ENCODE measurements at regions not wholly inside any gene's neighbourhood (a gene's known extent, or its start where the extent isn't known, plus 50 kb on each side); places are given as distances from the start of the nearest gene placed in this dataset.
"Not testable (repeated sequence)": the region's sequence is repeated elsewhere in the genome, so short reads cannot be mapped to it uniquely, and the experiment has no call there.

DNA sequence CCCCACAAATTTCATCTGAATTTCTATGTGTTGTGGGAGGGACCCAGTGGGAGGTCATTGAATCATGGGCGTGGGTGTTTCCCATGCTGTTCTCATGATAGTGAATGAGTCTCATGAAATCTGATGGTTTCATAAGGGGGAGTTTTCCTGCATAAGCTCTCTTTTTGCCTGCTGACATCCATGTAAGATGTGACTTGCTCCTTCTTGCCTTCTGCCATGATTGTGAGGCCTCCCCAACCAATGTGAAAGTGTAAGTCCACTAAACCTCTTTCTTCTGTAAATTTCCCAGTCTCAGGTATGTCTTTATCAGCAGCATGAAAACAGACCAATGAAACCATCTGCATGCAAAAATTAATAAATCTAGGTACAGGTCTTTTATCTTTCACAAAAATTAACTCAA is 331.8 kb upstream of the GJE1 start:
- intact Hi-C loops (cut with DNase I) = not testable (repeated sequence)

DNA sequence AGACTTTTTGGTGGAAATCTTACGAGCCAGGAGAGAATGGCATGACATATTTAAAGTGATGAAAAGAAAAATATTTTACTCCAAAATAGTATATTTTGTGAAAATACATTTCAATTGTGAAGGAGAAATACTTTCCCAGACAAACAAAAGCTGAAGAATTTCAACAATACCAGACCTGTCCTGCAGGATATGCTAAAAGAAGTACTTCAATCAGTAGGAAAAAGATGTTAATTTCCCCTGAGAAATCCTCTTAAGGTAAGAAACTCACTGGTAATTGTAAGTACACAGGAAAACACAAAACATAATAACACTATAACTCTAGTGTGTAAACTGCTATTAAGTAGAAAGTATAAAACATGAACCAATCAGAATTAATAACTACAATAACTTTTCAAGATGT is 341.8 kb upstream of the GJE1 start:
- no peak for DNase-seq
- intact Hi-C loops (cut with DNase I) = no loop called here

More for the DNA sequence above, 331.8 kb upstream of the GJE1 start:
- not testable (repeated sequence) for DNase-seq

DNA sequence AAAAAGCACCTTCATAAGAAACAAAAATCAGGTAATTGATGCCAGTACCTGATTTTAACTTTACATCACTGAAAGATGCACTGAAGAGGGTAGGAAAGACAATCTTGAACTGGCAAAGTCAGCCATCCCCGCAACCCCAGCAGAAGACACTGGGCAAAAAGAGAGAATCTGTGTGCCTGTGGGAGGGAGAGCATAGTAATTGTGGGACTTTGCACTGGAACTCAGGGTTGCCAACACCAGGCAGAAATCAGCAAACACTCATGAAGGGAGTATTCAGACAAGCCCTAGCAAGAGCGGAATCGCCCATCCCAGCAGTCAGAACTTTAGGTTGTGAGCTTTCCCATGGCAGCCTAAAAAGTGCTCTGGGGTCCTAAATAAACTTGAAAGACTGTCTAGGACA is 344.6 kb upstream of the GJE1 start:
- intact Hi-C loops (cut with DNase I) = no loop called here
- no peak for DNase-seq

DNA sequence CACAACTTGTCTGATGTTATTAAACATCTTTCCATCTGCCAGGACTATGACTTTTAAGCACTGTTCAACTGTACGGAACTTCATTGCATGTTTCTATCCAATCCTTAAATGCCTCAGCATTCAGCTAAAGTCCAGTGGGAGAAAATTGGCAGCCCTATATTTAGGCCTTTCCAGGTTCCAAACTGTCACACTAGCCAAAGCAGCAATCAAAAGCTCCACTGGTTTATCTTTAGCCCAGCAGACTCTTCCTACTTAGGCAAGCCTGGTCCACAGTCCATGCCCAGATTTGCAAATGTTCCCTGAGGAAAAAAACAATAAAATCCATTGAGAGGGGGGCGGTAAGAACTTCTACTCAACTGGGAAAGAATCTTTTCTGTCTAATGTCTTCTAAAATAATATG is 349.1 kb upstream of the GJE1 start:
- intact Hi-C loops (cut with DNase I) = no loop called here

DNA sequence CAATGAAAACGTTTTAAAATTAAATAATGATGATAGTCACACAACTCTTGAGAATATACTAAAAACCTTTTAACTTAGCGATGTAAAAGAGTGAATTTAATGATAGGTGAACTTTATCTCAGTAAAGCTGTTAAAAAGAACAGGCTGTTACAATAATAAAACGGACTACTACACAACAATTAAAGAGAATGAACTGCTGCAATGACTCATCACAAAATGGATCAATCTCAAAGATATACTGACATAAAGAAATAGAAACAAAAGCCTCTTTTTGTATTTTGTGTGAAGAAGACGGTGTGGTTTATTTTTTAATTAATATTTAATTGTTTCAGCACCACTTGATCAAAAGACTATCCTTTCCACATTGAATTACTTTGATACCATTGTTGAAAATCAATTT is 352.4 kb upstream of the GJE1 start:
- intact Hi-C loops (cut with DNase I) = no loop called here

More for the DNA sequence above, 349.1 kb upstream of the GJE1 start:
- DNase-seq = no peak

DNA sequence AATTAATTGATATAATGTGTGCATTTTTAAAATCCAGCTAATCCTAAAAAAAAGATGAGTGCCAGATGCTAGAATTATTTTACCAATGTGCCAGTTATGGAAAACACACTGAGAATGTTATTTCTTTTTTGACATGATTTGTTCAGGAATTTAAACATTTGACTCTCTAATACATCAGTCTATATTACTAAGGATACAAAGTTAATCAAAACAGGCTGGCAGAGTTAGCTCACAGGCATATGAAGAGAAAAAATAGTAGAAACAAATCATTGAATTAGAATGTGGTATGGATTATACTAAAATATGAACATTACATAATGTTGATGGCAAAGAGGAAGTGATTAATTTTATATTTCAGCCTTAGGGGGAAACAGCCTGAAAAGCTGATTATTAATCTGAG is 368.3 kb upstream of the GJE1 start:
- intact Hi-C loops (cut with DNase I) = no loop called here
- no peak for DNase-seq

More for the DNA sequence above, 352.4 kb upstream of the GJE1 start:
- no peak for DNase-seq

DNA sequence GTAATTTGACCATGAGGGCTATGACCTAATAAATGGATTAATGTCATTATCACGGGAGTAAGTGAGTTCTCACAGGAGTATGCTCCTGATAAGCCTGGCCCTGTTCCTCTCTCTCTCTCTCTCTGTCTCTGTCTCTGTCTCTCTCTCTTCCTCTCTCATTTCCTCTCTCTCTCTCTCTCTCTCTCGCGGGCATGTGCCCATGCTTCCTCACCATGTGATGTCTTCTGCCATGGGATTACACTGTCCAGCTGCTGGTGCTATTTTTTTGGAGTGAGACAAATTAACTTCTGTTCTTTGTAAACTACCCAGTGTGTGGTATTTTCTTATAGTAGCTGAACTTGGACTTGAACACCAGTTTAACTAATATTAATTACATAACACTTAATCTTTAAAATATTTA is 374.3 kb upstream of the GJE1 start:
- intact Hi-C loops (cut with DNase I) = no loop called here
- DNase-seq = no peak

DNA sequence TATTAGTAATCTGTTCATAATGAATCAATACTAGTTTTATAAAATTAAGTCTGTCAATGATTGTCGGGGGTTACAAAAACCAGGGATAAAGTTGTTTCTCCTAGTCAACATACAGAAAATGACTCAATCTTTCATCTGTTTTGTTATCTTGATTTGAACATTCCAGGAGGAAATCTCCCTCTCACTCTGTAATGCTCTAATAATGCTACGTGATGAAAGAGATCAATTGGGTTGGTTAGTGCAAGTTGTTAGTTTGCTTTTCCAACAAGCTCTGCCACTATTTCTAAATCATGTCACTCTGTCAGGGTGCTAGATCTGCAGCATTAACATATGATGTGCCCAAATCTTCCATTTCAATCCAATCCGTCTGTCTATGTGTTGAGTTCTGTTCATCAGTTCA is 379.5 kb upstream of the GJE1 start:
- no peak for DNase-seq
- intact Hi-C loops (cut with DNase I) = no loop called here

DNA sequence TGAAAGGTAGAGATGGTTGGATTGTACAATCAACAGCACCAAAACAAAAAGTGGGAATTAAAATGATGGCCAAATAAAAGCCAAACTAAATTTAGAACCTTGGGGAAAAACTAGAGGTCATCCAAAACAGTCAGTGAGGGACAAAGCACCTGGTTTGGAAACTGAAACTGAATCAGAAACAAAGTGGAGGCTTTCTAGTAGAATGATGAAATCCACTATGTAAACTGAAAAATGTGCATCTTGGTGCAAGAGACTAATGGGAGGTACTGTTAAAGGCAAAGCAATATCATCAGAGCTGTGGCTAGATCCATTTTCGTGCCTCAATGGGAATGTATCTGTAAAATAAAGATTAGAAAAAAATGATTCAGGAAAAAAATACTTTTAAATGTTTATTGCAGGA is 380.0 kb upstream of the GJE1 start:
- intact Hi-C loops (cut with DNase I) = no loop called here

DNA sequence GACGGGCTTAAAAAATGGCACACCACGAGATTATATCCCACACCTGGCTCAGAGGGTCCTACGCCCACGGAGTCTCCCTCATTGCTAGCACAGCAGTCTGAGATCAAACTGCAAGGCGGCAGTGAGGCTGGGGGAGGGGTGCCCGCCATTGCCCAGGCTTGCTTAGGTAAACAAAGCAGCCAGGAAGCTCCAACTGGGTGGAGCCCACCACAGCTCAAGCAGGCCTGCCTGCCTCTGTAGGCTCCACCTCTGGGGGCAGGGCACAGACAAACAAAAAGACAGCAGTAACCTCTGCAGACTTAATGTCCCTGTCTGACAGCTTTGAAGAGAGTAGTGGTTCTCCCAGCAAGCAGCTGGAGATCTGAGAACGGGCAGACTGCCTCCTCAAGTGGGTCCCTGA is 386.4 kb upstream of the GJE1 start:
- DNase-seq; intact Hi-C loops (cut with DNase I): not testable (repeated sequence)

More for the DNA sequence above, 380.0 kb upstream of the GJE1 start:
- no peak for DNase-seq

DNA sequence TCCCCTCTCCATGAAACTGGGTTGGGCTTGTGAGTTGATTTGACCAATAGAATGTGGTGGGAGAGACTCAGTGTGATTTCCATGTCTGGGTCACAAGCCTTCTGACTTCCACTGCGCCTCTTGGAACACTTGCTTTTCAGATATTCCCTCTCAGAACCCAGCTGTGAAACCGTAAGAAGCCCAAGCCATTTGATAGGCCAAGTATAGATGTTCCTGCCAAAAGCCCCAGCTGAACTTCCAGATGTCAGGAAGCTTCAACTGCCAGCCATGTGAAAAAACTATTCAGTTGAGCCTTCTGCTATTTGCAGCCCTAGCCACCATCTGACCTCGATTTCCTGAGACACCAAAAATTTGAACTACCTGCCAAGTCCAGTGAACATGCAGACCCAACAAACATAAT is 387.8 kb upstream of the GJE1 start:
- intact Hi-C loops (cut with DNase I) = no loop called here
- no peak for DNase-seq

DNA sequence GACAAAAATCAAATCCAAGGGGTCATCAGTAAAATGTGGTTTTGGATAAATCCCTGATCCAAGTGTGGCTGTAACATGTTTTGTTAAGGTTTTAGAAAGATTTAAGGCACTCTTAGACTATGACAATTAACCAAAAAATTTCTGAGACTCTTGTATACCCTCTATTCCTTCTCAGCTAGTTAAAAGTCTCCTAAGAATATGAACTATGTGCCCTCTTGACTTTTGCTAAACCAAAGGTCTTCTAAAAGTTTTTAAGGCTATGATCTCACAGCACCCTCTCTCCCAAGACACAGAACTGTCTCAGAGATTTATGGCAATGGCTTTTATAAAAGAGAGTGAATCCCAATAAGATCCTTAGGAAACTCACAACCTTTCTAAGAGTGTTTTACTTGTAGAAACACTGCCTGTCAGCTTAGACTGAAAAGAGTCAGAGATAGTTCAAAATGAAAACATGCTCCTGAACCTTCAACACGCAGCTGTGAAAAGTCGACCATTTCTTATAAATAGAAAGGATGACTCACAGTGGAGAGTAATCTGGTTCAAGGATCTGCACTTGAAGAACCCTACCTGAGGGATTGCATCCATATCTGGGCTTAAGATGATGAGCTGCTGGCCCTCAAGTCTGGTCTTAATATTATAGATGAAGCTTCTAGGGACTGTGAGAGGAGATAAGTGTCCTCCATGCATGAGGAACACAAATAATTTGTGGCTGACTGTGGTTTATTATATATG is 388.4 kb upstream of the GJE1 start:
- DNase-seq = no peak
- intact Hi-C loops (cut with DNase I) = no loop called here

DNA sequence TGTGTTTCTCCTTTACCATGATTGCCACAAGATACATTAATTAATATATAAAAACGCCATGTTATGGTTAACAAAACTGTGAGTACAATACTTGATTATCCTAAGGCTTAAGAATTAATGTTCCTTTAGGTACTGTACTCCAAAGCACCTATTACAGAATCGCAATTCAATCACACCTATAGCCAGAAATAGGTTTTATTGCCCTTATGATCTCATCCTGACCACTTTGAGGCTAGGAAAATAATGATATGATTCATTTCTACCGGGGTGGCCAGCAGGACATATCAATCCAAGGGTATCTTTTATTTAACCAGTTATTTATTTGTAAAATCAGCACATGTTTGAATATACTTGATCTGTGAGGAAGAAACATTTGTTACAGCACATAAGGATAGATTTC is 396.6 kb upstream of the GJE1 start:
- intact Hi-C loops (cut with DNase I) = no loop called here
- no peak for DNase-seq

DNA sequence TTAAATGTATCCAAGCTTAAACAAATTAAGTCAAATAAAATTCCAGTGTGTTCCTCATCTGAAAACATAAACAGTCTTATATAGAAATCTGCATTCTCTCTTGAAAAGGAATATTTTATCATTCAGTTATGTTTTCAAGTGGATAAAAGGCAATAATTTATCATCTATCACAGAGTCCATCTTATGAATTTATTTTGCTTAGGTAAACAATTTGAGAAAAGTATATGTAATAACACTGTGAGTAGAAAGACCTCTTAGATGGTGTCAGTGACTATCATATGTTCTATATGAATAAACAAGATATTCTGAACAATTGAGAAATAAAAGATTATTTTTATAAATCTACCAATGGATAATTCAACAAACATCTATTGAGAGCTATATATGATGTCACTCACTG is 397.6 kb upstream of the GJE1 start:
- intact Hi-C loops (cut with DNase I) = no loop called here
- no peak for DNase-seq

DNA sequence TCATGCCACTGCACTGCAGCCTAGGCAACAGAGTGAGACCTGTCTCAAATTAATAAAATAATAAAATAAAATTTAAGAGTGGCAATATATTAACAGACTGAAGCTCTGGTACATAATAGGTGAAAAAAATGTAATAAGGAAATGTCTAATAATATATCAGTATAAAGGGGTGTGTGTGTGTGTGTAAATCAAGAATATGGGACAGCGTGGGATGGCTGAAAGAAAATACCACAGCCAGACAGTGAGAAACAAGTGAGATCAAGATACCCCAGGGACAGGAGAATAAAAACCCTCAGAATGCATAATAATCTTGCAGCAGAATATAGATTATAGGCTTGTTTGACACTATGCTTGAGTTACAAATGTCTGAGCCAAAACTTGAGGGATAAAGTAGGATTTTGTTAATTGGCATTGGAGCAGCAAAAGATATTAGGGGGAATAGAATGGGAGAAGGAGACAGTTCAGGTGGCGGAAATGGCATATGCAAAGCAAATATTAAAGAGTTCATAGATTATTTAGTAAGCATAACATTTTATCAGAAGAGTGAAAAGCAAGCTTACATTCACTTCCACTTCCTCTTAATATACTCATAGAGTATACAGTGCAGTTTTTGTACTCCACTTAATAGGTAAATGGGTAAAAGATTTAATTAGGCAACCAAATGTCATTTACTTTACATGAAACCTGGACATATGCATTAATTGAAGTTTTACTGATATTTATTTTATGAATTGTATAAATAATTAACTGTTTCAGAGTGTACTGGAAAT is 398.5 kb upstream of the GJE1 start:
- intact Hi-C loops (cut with DNase I) = no loop called here
- no peak for DNase-seq

DNA sequence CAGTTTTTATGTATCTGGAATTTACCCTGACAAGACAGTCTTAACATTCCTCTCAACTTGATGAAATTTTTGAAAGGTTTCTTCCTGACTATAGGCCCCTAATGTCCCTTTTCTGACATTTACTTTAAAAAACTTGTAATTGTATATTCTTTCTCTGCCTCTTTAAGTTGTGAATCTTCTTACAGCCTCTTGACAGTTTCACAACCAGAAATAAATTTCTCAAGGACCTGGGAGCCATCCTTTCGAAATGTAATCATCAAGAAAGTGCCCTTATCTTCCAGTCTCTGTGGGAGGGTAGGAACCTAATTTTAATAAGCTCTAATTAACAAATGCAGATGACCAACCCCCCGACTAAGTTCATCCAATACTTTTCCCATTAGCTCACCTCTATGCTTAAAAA is 403.6 kb upstream of the GJE1 start:
- no peak for DNase-seq
- intact Hi-C loops (cut with DNase I) = no loop called here

DNA sequence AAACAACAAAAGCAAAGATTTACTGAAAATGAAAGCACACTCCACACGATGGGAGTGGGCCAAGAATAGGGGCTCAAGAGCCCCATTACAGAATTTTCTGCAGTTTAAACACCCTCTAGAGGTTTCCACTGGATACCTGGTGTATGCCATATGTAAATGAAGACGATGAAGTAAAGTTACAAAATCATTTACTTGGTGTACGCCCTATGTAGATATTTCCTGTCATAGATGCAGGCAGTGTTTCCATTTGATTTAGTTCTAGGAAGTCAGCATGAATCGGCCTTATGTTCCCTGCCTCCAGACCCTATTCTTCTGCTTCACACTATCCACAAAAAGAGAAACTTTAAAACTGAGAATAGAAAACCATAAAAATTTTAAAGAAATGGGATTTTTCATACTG is 404.4 kb upstream of the GJE1 start:
- no peak for DNase-seq
- intact Hi-C loops (cut with DNase I) = no loop called here

DNA sequence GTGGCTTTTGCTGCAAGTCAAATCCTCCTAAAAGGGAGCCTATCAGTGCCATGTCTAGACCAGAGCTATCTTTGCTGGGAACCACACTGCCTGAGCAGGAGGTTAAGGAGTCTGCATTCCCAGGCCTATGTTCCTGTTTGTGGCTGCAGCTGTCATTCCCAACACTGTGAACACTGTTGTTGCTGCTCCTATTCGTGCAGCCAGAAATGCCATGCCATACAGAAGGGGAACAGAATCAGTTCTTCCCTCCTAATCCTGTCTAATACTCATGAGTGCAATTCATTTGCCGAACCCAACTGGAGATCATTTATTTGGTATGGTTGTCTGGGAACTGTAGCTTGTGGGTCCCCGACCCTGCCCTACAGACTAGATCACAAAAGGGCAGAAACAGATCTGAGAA is 406.5 kb upstream of the GJE1 start:
- intact Hi-C loops (cut with DNase I) = no loop called here
- DNase-seq = no peak

DNA sequence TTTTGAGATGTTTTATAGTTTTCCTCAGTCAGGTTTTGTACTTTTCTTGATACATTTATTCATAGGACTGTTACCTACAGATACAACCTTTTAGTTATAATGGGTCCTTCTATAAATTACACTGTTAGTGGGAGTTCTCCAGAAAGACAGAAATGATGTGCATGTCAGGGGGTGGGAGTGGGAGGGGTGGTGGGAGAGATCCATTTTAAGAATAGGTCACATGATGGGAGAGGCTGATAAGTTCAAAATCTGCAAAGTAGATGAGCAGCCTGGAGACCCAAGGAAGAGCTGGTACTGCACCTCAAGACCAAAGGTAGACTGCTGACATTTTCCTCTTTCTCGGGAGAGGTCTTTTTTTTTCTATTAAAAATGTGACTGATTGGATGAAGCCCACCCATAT is 408.0 kb upstream of the GJE1 start:
- intact Hi-C loops (cut with DNase I) = no loop called here
- no peak for DNase-seq

DNA sequence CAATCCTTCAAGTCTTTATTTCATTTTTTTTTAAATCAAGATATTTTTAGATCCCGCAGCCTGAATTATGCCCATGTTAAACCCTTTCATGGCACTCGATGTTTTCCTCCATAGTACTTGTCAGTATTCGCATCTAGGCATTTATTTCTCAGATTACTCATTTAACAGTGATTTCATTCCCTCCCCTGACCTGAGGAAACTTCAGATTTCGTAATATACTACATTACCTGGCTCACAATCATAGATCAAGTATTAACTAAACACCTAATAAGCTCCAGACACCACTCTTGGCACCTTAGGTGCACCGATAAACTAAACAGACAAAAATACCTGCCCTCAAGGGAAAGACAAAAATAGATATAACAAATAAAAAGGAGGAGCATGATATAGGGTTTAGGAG is 413.2 kb upstream of the GJE1 start:
- no peak for DNase-seq
- intact Hi-C loops (cut with DNase I) = no loop called here

DNA sequence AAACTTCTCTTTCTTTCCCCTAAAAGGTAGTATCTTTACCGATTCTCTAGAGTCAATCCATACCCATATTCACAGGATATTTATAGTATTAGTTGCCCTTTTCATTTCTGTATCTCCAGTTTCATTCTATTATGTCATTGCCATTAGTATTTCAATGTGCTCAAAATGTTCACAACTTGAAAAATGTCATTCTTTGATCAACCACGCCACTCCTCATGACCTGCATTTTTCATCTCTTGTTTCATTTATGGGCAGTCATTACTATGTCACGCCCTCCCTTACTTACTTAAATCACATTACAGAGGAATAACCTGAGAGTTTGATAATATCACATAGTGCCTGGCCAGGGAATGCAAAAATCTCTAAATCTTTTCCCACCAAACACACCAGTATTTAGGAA is 427.3 kb upstream of the GJE1 start:
- intact Hi-C loops (cut with DNase I) = no loop called here

DNA sequence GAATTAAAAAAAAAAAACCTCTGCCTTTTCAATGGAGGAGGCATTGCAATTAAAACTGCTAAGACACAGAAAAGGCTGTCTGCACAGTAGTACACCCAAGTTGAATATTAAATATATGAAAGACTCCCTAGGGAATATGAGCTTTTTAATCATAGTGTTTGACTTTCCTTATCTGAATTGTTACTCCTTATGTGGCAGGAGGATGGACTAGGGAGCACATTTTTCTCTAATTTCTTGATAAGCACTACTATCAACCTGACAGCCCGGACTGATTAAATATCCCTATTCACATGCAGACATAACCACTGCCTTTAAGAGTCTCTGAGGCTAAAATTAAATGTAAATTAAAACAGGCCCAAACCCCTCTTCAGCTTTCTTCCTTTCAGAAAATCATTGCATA is 428.6 kb upstream of the GJE1 start:
- DNase-seq = no peak
- intact Hi-C loops (cut with DNase I) = no loop called here

More for the DNA sequence above, 427.3 kb upstream of the GJE1 start:
- DNase-seq = no peak

Data from posterior cingulate gyrus (tissue), 11 donors.